DOHH2 (cell line): ENCODE measurements at regions not wholly inside any gene's neighbourhood (a gene's known extent, or its start where the extent isn't known, plus 50 kb on each side); places are given as distances from the start of the nearest gene placed in this dataset.

Experiments
- EZH2phosphoT487 ChIP-seq: fragments of 200-600 bp; sonication (generic); IDR thresholded peaks from 2 replicates; pipeline ENCODE4 v1.6.1; 2017; ENCODE audit warnings: borderline replicate concordance, mild to moderate bottlenecking, antibody characterized with exemption, low read length, moderate library complexity, mixed read lengths
- TF ChIP-seq, protein P1 (sequence below): fragments of 200-600 bp; sonication (generic); IDR thresholded peaks from one replicate; pipeline ENCODE4 v1.5.1; 2014; ENCODE audit warnings: antibody characterized with exemption, mild to moderate bottlenecking, low read depth, low read length; ENCODE audit not compliant: poor library complexity, severe bottlenecking

- TF ChIP-seq, protein P1, sequence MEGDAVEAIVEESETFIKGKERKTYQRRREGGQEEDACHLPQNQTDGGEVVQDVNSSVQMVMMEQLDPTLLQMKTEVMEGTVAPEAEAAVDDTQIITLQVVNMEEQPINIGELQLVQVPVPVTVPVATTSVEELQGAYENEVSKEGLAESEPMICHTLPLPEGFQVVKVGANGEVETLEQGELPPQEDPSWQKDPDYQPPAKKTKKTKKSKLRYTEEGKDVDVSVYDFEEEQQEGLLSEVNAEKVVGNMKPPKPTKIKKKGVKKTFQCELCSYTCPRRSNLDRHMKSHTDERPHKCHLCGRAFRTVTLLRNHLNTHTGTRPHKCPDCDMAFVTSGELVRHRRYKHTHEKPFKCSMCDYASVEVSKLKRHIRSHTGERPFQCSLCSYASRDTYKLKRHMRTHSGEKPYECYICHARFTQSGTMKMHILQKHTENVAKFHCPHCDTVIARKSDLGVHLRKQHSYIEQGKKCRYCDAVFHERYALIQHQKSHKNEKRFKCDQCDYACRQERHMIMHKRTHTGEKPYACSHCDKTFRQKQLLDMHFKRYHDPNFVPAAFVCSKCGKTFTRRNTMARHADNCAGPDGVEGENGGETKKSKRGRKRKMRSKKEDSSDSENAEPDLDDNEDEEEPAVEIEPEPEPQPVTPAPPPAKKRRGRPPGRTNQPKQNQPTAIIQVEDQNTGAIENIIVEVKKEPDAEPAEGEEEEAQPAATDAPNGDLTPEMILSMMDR = no peak
- no peak for TF ChIP-seq EZH2phosphoT487
These were observed 506.6 kb upstream of the NOX3 start for GRCh38 chr6:155962276-155962675.
